Esophagus squamous epithelium (tissue), 5 donors: ENCODE measurements at regions not wholly inside any gene's neighbourhood (a gene's known extent, or its start where the extent isn't known, plus 50 kb on each side); places are given as distances from the start of the nearest gene placed in this dataset.

ENCODE experiments used
- DNase-seq: peaks from one replicate; lab custom pipeline; 2025; lab: John Stamatoyannopoulos, UW
- H3K27ac ChIP-seq, 4 donors: fragments of 200-600 bp; sonication (generic); one replicate each; pipeline ENCODE4 v1.5.1; 2016 to 2019; ENCODE audit warnings: mild to moderate bottlenecking in 1 of 4
- H3K27me3 ChIP-seq, 4 donors: fragments of 200-600 bp; sonication (generic); 1 replicate in 3 of 4; 2 replicates in 1 of 4; pipeline versions ENCODE4 v1.5.1 to v1.6.0; 2017 to 2021; ENCODE audit warnings: antibody characterized with exemption in 1 of 4
- H3K36me3 ChIP-seq, 3 donors: fragments of 200-600 bp; sonication (generic); one replicate each; pipeline ENCODE4 v1.5.1; 2016 to 2019
- H3K4me1 ChIP-seq, 3 donors: fragments of 200-600 bp; sonication (generic); one replicate each; pipeline ENCODE4 v1.5.1; 2017 to 2019
- H3K4me3 ChIP-seq, 4 donors: fragments of 200-600 bp; sonication (generic); 1 replicate in 3 of 4; 2 replicates in 1 of 4; pipeline ENCODE4 v1.5.1; 2016 to 2019; ENCODE audit warnings: mild to moderate bottlenecking in 2 of 4, moderate library complexity in 1 of 4
- H3K9me3 ChIP-seq, 3 donors: fragments of 200-600 bp; sonication (generic); one replicate each; pipeline ENCODE4 v1.5.1; 2016 to 2019
- CTCF ChIP-seq, 6 experiments: fragments of 450-650 bp in 4 of 6; fragments of 200-600 bp in 2 of 6; sonication (generic) in 2 of 6; IDR thresholded peaks; one replicate each; pipeline ENCODE4 v1.5.1; 2016 to 2019; ENCODE audit warnings: antibody characterized with exemption in 6 of 6, mild to moderate bottlenecking in 4 of 6, moderate library complexity in 4 of 6
- POLR2A ChIP-seq, 4 donors: fragments of 450-650 bp; IDR thresholded peaks; one replicate each; pipeline ENCODE4 v1.6.1; 2017; ENCODE audit warnings: antibody characterized with exemption in 4 of 4, mild to moderate bottlenecking in 4 of 4, moderate library complexity in 3 of 4
- WGBS, 2 donors: methylation state at CpG; one replicate each; pipeline ENCODE4 v1.1.5; 2018; 5-methylcytosine and 5-hydroxymethylcytosine counted together
- intact Hi-C: fragments of 100-400 bp; cut with DNase I; formaldehyde crosslinking; loops from one replicate; pipeline ENCODE4 v1.15.0; 2022
- donor health status: DM: yes; HTN: yes; CAD: no.

GRCh38 chr4:179536694-179537093 lies 2094.5 kb upstream of the AGA start:
- no peaks in the 10 kb centered on the region for H3K27me3 ChIP-seq
- no peaks in the 10 kb centered on the region for H3K36me3 ChIP-seq
- H3K27ac ChIP-seq = no peak overlapping the region
- WGBS, 2 donors = 58 to 60% methylated on average over 3 of the region's 3 CpGs
- H3K9me3 ChIP-seq = peaks cover 0 to 10% (median 0%) of the 10 kb centered on the region in 3 donors
- no peaks in the 10 kb centered on the region for H3K4me1 ChIP-seq
- H3K4me3 ChIP-seq = no peak overlapping the region
- DNase-seq = no peak
- TF ChIP-seq POLR2A (IDR thresholded peaks at IDR 0.05) = no peak
- TF ChIP-seq CTCF (IDR thresholded peaks at IDR 0.05) = no peak
- intact Hi-C loops = no loop called here

- no peaks in the 10 kb centered on the region for H3K27me3 ChIP-seq
- no peak for DNase-seq
- no peaks in the 10 kb centered on the region for H3K36me3 ChIP-seq
- peaks cover 0 to 10% (median 0%) of the 10 kb centered on the region in 3 donors for H3K9me3 ChIP-seq
- 42 to 50% methylated on average over 3 of the region's 3 CpGs for WGBS, 2 donors
- intact Hi-C loops = no loop called here
- H3K4me3 ChIP-seq = no peak overlapping the region
- TF ChIP-seq POLR2A (IDR thresholded peaks at IDR 0.05) = no peak
- no peak for TF ChIP-seq CTCF (IDR thresholded peaks at IDR 0.05)
- H3K27ac ChIP-seq = no peak overlapping the region
- H3K4me1 ChIP-seq = no peaks in the 10 kb centered on the region
Observed at GRCh38 chr4:179539641-179540040, 2097.4 kb upstream of the AGA start.

GRCh38 chr4:179543771-179544170 lies 2101.5 kb upstream of the AGA start:
- Histone ChIP-seq H3K27ac (no peak overlapping the region), H3K36me3 (no peaks in the 10 kb centered on the region), H3K4me3 (no peak overlapping the region), H3K9me3 (peaks cover 0 to 5% (median 0%) of the 10 kb centered on the region in 3 donors), H3K4me1 (no peaks in the 10 kb centered on the region), H3K27me3 (no peaks in the 10 kb centered on the region)
- 76 to 83% methylated on average over 6 of the region's 6 CpGs for WGBS, 2 donors
- no peak for DNase-seq
- TF ChIP-seq POLR2A (IDR thresholded peaks at IDR 0.05) = no peak
- TF ChIP-seq CTCF (IDR thresholded peaks at IDR 0.05) = no peak
- intact Hi-C loops = no loop called here

GRCh38 chr4:179544496-179544895 lies 2102.3 kb upstream of the AGA start:
- TF ChIP-seq POLR2A (IDR thresholded peaks at IDR 0.05) (no peak), CTCF (IDR thresholded peaks at IDR 0.05) (no peak)
- 89 to 93% methylated on average over 1 of the region's 1 CpG for WGBS, 2 donors
- intact Hi-C loops = no loop called here
- Histone ChIP-seq H3K9me3 (peaks cover 0 to 7% (median 2%) of the 10 kb centered on the region in 3 donors), H3K4me3 (no peak overlapping the region), H3K27me3 (no peaks in the 10 kb centered on the region), H3K27ac (no peak overlapping the region), H3K36me3 (no peaks in the 10 kb centered on the region), H3K4me1 (no peaks in the 10 kb centered on the region)
- no peak for DNase-seq

- Histone ChIP-seq H3K4me3 (no peak overlapping the region), H3K27ac (no peak overlapping the region), H3K9me3 (peaks cover 0 to 7% (median 4%) of the 10 kb centered on the region in 3 donors), H3K36me3 (no peaks in the 10 kb centered on the region), H3K27me3 (no peaks in the 10 kb centered on the region), H3K4me1 (no peaks in the 10 kb centered on the region)
- no peak for DNase-seq
- intact Hi-C loops = no loop called here
- no peak for TF ChIP-seq CTCF (IDR thresholded peaks at IDR 0.05)
- TF ChIP-seq POLR2A (IDR thresholded peaks at IDR 0.05) = no peak
- 71 to 74% methylated on average over 2 of the region's 2 CpGs for WGBS, 2 donors
Observed at GRCh38 chr4:179552131-179552530, 2109.9 kb upstream of the AGA start.
